ENCODE measurements at regions not wholly inside any gene's neighbourhood (a gene's known extent, or its start where the extent isn't known, plus 50 kb on each side); places are given as distances from the start of the nearest gene placed in this dataset.

GRCh38 chr1:39086865-39087409 lies 60.8 kb downstream of the NDUFS5 start:
- TF ChIP-seq CTCF (IDR thresholded peaks at IDR 0.05) (no peak), POLR2A (IDR thresholded peaks at IDR 0.05) (no peak)
